HL-60 (cell line): ENCODE measurements at regions not wholly inside any gene's neighbourhood (a gene's known extent, or its start where the extent isn't known, plus 50 kb on each side); places are given as distances from the start of the nearest gene placed in this dataset.

Experiments
- REST ChIP-seq: IDR thresholded peaks from 2 replicates; pipeline ENCODE4 v1.6.1; 2012; ENCODE audit warnings: low read depth; ENCODE audit not compliant: insufficient replicate concordance
- TF ChIP-seq, protein P1 (sequence below): IDR thresholded peaks from one replicate; pipeline ENCODE4 v1.5.1; 2011; ENCODE audit warnings: low read length, control low read depth, inconsistent platforms; ENCODE audit not compliant: insufficient read depth

- TF ChIP-seq, protein P1, sequence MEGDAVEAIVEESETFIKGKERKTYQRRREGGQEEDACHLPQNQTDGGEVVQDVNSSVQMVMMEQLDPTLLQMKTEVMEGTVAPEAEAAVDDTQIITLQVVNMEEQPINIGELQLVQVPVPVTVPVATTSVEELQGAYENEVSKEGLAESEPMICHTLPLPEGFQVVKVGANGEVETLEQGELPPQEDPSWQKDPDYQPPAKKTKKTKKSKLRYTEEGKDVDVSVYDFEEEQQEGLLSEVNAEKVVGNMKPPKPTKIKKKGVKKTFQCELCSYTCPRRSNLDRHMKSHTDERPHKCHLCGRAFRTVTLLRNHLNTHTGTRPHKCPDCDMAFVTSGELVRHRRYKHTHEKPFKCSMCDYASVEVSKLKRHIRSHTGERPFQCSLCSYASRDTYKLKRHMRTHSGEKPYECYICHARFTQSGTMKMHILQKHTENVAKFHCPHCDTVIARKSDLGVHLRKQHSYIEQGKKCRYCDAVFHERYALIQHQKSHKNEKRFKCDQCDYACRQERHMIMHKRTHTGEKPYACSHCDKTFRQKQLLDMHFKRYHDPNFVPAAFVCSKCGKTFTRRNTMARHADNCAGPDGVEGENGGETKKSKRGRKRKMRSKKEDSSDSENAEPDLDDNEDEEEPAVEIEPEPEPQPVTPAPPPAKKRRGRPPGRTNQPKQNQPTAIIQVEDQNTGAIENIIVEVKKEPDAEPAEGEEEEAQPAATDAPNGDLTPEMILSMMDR = no peak
- TF ChIP-seq REST = no peak
Observed at GRCh38 chr6:140905050-140905449, 1227.7 kb upstream of the GJE1 start.
